AG04449 (cell line): ENCODE measurements at regions not wholly inside any gene's neighbourhood (a gene's known extent, or its start where the extent isn't known, plus 50 kb on each side); places are given as distances from the start of the nearest gene placed in this dataset.
"Not testable (repeated sequence)": the region's sequence is repeated elsewhere in the genome, so short reads cannot be mapped to it uniquely, and the experiment has no call there.

Experiments
- CTCF ChIA-PET: fragments of 350-600 bp; formaldehyde crosslinking; extraction: SDS; loops from one replicate; lab custom pipeline; 2021; ENCODE audit warnings: antibody characterized with exemption; lab: Yijun Ruan, JAX
- POLR2A ChIA-PET: fragments of 400-600, 350-600 bp; formaldehyde crosslinking; extraction: SDS; loops from one replicate; lab custom pipeline; 2020; ENCODE audit warnings: antibody characterized with exemption, inconsistent platforms; lab: Yijun Ruan, JAX
- DNase-seq: peaks from one replicate; pipeline ENCODE4 v3.0.0-alpha.2; 2010; ENCODE audit warnings: low read depth, low spot score
- H3K4me3 ChIP-seq: 2 replicates; pipeline ENCODE4 v1.5.1; 2011; ENCODE audit warnings: low read depth, mild to moderate bottlenecking, control low read depth, low read length
- CTCF ChIP-seq: IDR thresholded peaks from one replicate; pipeline ENCODE4 v1.5.1; 2011; ENCODE audit warnings: mild to moderate bottlenecking, moderate library complexity, low read length, control low read depth, inconsistent platforms; ENCODE audit not compliant: insufficient read depth; ENCODE audit errors: missing control alignments

- CTCF ChIA-PET = no interaction called here
- POLR2A ChIA-PET = no interaction called here
These were observed 919.5 kb downstream of the DTWD2 start for GRCh38 chr5:118068886-118069285.

GRCh38 chr5:118063836-118064235 lies 924.5 kb downstream of the DTWD2 start:
- DNase-seq, POLR2A ChIA-PET, CTCF ChIA-PET, H3K4me3 ChIP-seq: not testable (repeated sequence)

More at GRCh38 chr5:118068886-118069285, 919.5 kb downstream of the DTWD2 start:
- no peak overlapping the region for H3K4me3 ChIP-seq
- no peak for DNase-seq
- no peak for TF ChIP-seq CTCF

- no peak overlapping the region for H3K4me3 ChIP-seq
- no peak for TF ChIP-seq CTCF
- DNase-seq = no peak
- CTCF ChIA-PET = no interaction called here
- POLR2A ChIA-PET = no interaction called here
These were observed 927.5 kb downstream of the DTWD2 start for GRCh38 chr5:118060833-118061232.

- no peak for TF ChIP-seq CTCF
- no peak for DNase-seq
- POLR2A ChIA-PET = no interaction called here
- CTCF ChIA-PET = no interaction called here
- no peak overlapping the region for H3K4me3 ChIP-seq
These were observed 935.8 kb downstream of the DTWD2 start for GRCh38 chr5:118052503-118052902.

- no peak overlapping the region for H3K4me3 ChIP-seq
- no peak for DNase-seq
- ChIA-PET POLR2A (no interaction called here), CTCF (no interaction called here)
- no peak for TF ChIP-seq CTCF
These were observed 944.2 kb downstream of the DTWD2 start for GRCh38 chr5:118044169-118044568.

GRCh38 chr5:118043531-118043930 lies 944.8 kb downstream of the DTWD2 start:
- H3K4me3 ChIP-seq = no peak overlapping the region
- TF ChIP-seq CTCF = no peak
- ChIA-PET CTCF (no interaction called here), POLR2A (no interaction called here)
- DNase-seq = no peak

- H3K4me3 ChIP-seq = no peak overlapping the region
- DNase-seq = no peak
- TF ChIP-seq CTCF = no peak
- CTCF ChIA-PET = no interaction called here
- POLR2A ChIA-PET = no interaction called here
These were observed 946.3 kb downstream of the DTWD2 start for GRCh38 chr5:118042076-118042475.
